Transverse colon (tissue), 3 donors: ENCODE measurements at regions not wholly inside any gene's neighbourhood (a gene's known extent, or its start where the extent isn't known, plus 50 kb on each side); places are given as distances from the start of the nearest gene placed in this dataset.

ENCODE experiments used
- EP300 ChIP-seq: sonication (generic); formaldehyde crosslinking; IDR thresholded peaks from one replicate; pipeline ENCODE4 v1.6.1; 2017; ENCODE audit warnings: antibody characterized with exemption, low read depth
- TF ChIP-seq, protein P1 (sequence below), 5 experiments: fragments of 200-600 bp in 3 of 5; fragments of 450-650 bp in 2 of 5; sonication (generic) in 3 of 5; IDR thresholded peaks; 1 replicate in 2 of 5; 2 replicates in 3 of 5; pipeline ENCODE4 v1.5.1; 2016 to 2017; ENCODE audit warnings: antibody characterized with exemption in 5 of 5, inconsistent platforms in 3 of 5, mild to moderate bottlenecking in 2 of 5, moderate library complexity in 1 of 5

- TF ChIP-seq, protein P1, sequence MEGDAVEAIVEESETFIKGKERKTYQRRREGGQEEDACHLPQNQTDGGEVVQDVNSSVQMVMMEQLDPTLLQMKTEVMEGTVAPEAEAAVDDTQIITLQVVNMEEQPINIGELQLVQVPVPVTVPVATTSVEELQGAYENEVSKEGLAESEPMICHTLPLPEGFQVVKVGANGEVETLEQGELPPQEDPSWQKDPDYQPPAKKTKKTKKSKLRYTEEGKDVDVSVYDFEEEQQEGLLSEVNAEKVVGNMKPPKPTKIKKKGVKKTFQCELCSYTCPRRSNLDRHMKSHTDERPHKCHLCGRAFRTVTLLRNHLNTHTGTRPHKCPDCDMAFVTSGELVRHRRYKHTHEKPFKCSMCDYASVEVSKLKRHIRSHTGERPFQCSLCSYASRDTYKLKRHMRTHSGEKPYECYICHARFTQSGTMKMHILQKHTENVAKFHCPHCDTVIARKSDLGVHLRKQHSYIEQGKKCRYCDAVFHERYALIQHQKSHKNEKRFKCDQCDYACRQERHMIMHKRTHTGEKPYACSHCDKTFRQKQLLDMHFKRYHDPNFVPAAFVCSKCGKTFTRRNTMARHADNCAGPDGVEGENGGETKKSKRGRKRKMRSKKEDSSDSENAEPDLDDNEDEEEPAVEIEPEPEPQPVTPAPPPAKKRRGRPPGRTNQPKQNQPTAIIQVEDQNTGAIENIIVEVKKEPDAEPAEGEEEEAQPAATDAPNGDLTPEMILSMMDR (IDR thresholded peaks at IDR 0.05) = no peak
- TF ChIP-seq EP300 = no peak
These were observed 88.6 kb upstream of the TRIM2 start for GRCh38 chr4:153115322-153116290.
